IMR-90 (cell line): ENCODE measurements at regions not wholly inside any gene's neighbourhood (a gene's known extent, or its start where the extent isn't known, plus 50 kb on each side); places are given as distances from the start of the nearest gene placed in this dataset.

Experiments
- BHLHE40 ChIP-seq: fragments of 150-350 bp; IDR thresholded peaks from 2 replicates; pipeline ENCODE4 v1.6.1; 2016; ENCODE audit warnings: mild to moderate bottlenecking, low read depth, low read length
- CEBPB ChIP-seq: IDR thresholded peaks from 2 replicates; pipeline ENCODE4 v1.6.1; 2012; ENCODE audit warnings: low read depth, low read length, improper control_type of control experiment
- CHD1 ChIP-seq: IDR thresholded peaks from 2 replicates; pipeline ENCODE4 v1.6.1; 2012; ENCODE audit warnings: low read depth, low read length, improper control_type of control experiment
- CTCF ChIP-seq: conservative IDR thresholded peaks from 2 replicates; pipeline ENCODE4 v1.5.1; 2012; ENCODE audit warnings: mild to moderate bottlenecking, low read depth, low read length, improper control_type of control experiment
- FOS ChIP-seq: fragments of 150-350 bp; IDR thresholded peaks from 2 replicates; pipeline ENCODE4 v1.6.1; 2016; ENCODE audit warnings: low read depth, low read length
- POLR2A ChIP-seq: IDR thresholded peaks from 2 replicates; pipeline ENCODE4 v1.6.1; 2012; ENCODE audit warnings: mild to moderate bottlenecking, low read depth, low read length
- RAD21 ChIP-seq: IDR thresholded peaks from 2 replicates; pipeline ENCODE4 v1.6.1; 2012; ENCODE audit warnings: low read length, improper control_type of control experiment
- RCOR1 ChIP-seq: IDR thresholded peaks from 2 replicates; pipeline ENCODE4 v1.6.1; 2012; ENCODE audit warnings: mild to moderate bottlenecking, low read length, improper control_type of control experiment; ENCODE audit not compliant: insufficient replicate concordance

GRCh38 chr6:91350146-91350908 lies 763.5 kb upstream of the MAP3K7 start:
- TF ChIP-seq CHD1 (no peak), POLR2A (no peak), CTCF (no peak), FOS (no peak), CEBPB (no peak), RAD21 (no peak), RCOR1 (no peak), BHLHE40 (no peak)
